Karpas-422 (cell line): ENCODE measurements at regions not wholly inside any gene's neighbourhood (a gene's known extent, or its start where the extent isn't known, plus 50 kb on each side); places are given as distances from the start of the nearest gene placed in this dataset.

Experiments used
- DNase-seq: peaks from one replicate; pipeline ENCODE4 v3.0.0-alpha.2; 2015
- H2AFZ ChIP-seq: fragments of 200-600 bp; sonication (generic); 2 replicates; pipeline ENCODE4 v1.6.1; 2014; ENCODE audit warnings: antibody characterized with exemption, low read length, mixed read lengths
- H3K27ac ChIP-seq: fragments of 200-600 bp; sonication (generic); 2 replicates; pipeline ENCODE4 v1.5.1; 2014; ENCODE audit warnings: mild to moderate bottlenecking, low read length, moderate library complexity
- H3K27me3 ChIP-seq: fragments of 200-600 bp; sonication (generic); 2 replicates; pipeline ENCODE4 v1.6.1; 2014; ENCODE audit warnings: low read length, mixed read lengths
- H3K36me3 ChIP-seq: fragments of 200-600 bp; sonication (generic); 2 replicates; pipeline ENCODE4 v1.6.1; 2014; ENCODE audit warnings: low read length, mixed read lengths; ENCODE audit not compliant: insufficient read depth
- H3K4me1 ChIP-seq: fragments of 200-600 bp; sonication (generic); 2 replicates; pipeline ENCODE4 v1.6.1; 2014; ENCODE audit warnings: mild to moderate bottlenecking, low read length, mixed read lengths
- H3K4me2 ChIP-seq: fragments of 200-600 bp; sonication (generic); 2 replicates; pipeline ENCODE4 v1.6.1; 2014; ENCODE audit warnings: low read length, low read depth, mild to moderate bottlenecking; ENCODE audit not compliant: poor library complexity, severe bottlenecking
- H3K4me3 ChIP-seq: fragments of 200-600 bp; sonication (generic); 2 replicates; pipeline ENCODE4 v1.5.1; 2014; ENCODE audit warnings: mild to moderate bottlenecking, antibody characterized with exemption, low read length, mixed read lengths
- H3K79me2 ChIP-seq: fragments of 200-600 bp; sonication (generic); 2 replicates; pipeline ENCODE4 v1.6.1; 2014; ENCODE audit warnings: mild to moderate bottlenecking, low read length, mixed read lengths
- H3K9ac ChIP-seq: fragments of 200-600 bp; sonication (generic); 2 replicates; pipeline ENCODE4 v1.6.0; 2014; ENCODE audit warnings: low read length
- H3K9me2 ChIP-seq: fragments of 200-600 bp; sonication (generic), shearing (Covaris generic); replicated peaks from 2 replicates; pipeline ENCODE4 v1.6.0; 2014; ENCODE audit warnings: mild to moderate bottlenecking, low read length, moderate library complexity; ENCODE audit not compliant: insufficient read depth
- H3K9me3 ChIP-seq: fragments of 300-700, 200-600 bp; sonication (generic); 2 replicates; pipeline ENCODE4 v1.6.1; 2014; ENCODE audit warnings: low read length, mixed read lengths
- H4K20me1 ChIP-seq: fragments of 200-600 bp; sonication (generic); 2 replicates; pipeline ENCODE4 v1.6.1; 2014; ENCODE audit warnings: mild to moderate bottlenecking, antibody characterized with exemption, low read length, low read depth; ENCODE audit not compliant: insufficient read depth

DNA sequence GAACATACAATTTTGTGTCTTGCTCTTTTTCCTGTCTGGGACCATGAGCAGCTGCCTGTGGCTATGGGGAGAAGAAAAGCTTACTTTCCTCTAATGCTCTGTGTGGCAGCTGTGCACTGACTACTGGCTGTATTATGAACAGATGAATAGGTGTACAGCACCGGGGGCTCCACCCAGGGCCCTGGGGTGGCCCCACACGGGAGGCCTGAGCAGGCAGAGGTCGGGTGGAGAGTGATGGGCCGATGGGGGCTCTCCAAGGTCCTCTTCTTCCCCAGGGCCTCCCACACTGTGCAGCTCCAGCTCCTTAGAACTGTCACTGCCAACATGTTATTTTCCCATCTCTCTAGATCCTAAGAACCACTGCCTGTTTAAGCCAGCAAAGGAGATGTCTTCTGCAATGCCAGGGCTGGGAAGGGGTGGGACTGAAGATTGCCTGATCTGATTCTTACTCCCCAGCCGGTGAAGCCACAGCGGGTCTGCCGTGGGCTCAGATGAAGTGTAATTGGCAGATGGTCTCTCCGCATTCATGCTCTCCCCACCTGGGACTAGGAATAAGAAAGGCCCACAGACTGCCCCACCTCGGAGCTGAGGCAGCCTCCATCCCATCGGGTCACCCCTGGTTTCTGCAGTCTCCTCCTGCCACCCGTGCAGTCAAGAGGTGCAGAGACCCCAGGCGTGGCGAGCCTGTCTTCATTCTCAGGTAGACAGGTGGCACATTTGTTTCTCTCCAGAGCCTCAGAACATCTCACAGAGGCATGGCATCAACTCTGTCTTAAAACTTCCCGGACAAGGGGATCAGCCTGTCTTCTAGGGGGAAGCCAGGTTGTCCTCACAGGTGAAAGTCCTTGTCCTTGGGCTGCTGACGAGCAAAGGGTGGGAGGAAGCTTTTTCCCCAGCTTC, 186.5 kb upstream of the GALNT2 start:
- no peaks in the 10 kb centered on the region for H3K9me2 ChIP-seq
- no peak overlapping the region for H3K4me3 ChIP-seq
- H3K36me3 ChIP-seq = no peaks in the 10 kb centered on the region
- H3K27me3 ChIP-seq = no peaks in the 10 kb centered on the region
- H2AFZ ChIP-seq = no peak overlapping the region
- no peak overlapping the region for H3K4me2 ChIP-seq
- H4K20me1 ChIP-seq = no peaks in the 10 kb centered on the region
- no peaks in the 10 kb centered on the region for H3K9me3 ChIP-seq
- no peak overlapping the region for H3K9ac ChIP-seq
- no peaks in the 10 kb centered on the region for H3K4me1 ChIP-seq
- H3K79me2 ChIP-seq = no peaks in the 10 kb centered on the region
- no peak overlapping the region for H3K27ac ChIP-seq
- DNase-seq = no peak

DNA sequence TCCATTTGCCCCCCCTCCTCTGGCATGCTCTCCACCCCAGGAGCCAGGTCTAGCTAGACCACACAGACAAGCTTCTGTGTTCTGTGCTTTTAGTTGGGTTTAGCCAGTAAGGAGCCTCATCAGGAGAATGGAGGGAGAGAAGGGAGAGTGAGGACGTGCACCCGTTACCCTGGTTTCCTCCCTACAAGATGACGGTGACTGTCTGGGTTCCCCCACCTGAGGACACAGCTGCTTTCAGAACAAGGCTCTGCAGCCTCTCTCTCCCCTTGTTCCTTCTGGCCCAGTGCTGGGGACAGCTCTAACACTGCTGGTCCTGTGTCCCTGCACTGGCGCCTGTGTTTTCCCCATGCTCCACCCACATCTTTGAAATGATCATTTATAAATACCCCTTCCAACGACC, 184.4 kb upstream of the GALNT2 start:
- H3K79me2 ChIP-seq = no peaks in the 10 kb centered on the region
- no peak overlapping the region for H3K9ac ChIP-seq
- no peak overlapping the region for H2AFZ ChIP-seq
- no peaks in the 10 kb centered on the region for H3K4me1 ChIP-seq
- H3K9me3 ChIP-seq = no peaks in the 10 kb centered on the region
- no peaks in the 10 kb centered on the region for H3K36me3 ChIP-seq
- H3K4me2 ChIP-seq = no peak overlapping the region
- DNase-seq = no peak
- H3K4me3 ChIP-seq = no peak overlapping the region
- H3K27me3 ChIP-seq = no peaks in the 10 kb centered on the region
- no peaks in the 10 kb centered on the region for H4K20me1 ChIP-seq
- H3K27ac ChIP-seq = no peak overlapping the region
- no peaks in the 10 kb centered on the region for H3K9me2 ChIP-seq

DNA sequence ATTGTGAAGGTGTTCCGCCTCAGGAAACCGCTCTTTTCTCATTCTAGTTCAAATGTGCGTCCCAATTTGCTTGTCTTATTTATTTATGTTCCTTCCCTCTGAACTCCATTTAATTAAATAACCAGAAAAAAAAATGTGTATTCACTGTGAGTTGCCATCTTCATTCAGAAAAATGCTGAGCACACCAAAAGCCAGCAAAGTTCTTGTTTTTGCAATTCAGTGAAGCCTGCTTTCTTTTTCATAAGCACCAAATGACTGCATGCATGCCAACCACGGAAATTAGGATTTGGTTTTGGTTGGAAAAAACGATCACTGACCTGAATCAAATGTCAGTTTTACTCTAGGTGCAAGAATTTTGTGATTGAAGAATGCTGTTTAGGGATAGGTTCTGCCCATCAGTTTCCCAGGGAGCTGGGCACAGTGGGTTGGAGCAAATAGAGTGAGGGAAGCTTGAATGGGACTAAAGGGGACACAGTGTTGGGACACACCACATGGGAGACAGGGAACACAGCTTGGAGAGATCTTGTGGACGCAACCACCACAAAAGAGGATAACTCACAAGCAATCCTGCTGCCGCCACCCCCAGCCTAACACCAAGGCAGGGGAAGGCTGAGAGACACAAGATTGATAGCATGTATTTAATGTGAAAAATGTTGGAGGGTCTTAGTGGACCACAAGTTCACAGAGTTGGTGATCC, 183.4 kb upstream of the GALNT2 start:
- H3K27ac ChIP-seq = no peak overlapping the region
- H3K9me2 ChIP-seq = no peaks in the 10 kb centered on the region
- H3K4me3 ChIP-seq = no peak overlapping the region
- H4K20me1 ChIP-seq = no peaks in the 10 kb centered on the region
- no peaks in the 10 kb centered on the region for H3K9me3 ChIP-seq
- no peaks in the 10 kb centered on the region for H3K36me3 ChIP-seq
- no peak overlapping the region for H2AFZ ChIP-seq
- H3K4me2 ChIP-seq = no peak overlapping the region
- no peaks in the 10 kb centered on the region for H3K27me3 ChIP-seq
- H3K4me1 ChIP-seq = no peaks in the 10 kb centered on the region
- DNase-seq = no peak
- H3K79me2 ChIP-seq = no peaks in the 10 kb centered on the region
- no peak overlapping the region for H3K9ac ChIP-seq

DNA sequence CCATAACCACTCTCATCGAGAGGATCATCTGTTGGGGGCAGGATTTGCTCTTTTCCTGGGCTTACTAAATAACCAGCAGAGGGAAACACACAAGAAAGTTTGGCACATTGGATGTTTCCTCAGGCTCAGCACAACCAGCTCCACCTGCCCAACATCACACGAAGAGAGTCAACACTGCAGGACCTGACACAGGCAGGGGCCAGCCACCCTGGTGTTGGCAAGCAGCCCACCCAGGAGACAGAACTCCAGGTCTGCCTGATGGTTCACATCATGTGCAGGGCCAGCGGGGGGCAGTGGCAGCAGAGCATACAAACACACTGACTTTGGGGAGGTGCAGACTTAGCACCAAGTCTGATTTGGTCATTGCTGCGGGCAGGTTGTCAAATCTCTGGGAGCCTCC, 182.3 kb upstream of the GALNT2 start:
- Histone ChIP-seq H3K4me2 (no peak overlapping the region), H3K4me3 (no peak overlapping the region), H3K27ac (no peak overlapping the region), H3K27me3 (no peaks in the 10 kb centered on the region), H2AFZ (no peak overlapping the region), H3K79me2 (no peaks in the 10 kb centered on the region), H3K9me3 (no peaks in the 10 kb centered on the region), H3K36me3 (no peaks in the 10 kb centered on the region), H3K4me1 (no peaks in the 10 kb centered on the region), H4K20me1 (no peaks in the 10 kb centered on the region), H3K9me2 (no peaks in the 10 kb centered on the region), H3K9ac (no peak overlapping the region)
- DNase-seq = no peak

DNA sequence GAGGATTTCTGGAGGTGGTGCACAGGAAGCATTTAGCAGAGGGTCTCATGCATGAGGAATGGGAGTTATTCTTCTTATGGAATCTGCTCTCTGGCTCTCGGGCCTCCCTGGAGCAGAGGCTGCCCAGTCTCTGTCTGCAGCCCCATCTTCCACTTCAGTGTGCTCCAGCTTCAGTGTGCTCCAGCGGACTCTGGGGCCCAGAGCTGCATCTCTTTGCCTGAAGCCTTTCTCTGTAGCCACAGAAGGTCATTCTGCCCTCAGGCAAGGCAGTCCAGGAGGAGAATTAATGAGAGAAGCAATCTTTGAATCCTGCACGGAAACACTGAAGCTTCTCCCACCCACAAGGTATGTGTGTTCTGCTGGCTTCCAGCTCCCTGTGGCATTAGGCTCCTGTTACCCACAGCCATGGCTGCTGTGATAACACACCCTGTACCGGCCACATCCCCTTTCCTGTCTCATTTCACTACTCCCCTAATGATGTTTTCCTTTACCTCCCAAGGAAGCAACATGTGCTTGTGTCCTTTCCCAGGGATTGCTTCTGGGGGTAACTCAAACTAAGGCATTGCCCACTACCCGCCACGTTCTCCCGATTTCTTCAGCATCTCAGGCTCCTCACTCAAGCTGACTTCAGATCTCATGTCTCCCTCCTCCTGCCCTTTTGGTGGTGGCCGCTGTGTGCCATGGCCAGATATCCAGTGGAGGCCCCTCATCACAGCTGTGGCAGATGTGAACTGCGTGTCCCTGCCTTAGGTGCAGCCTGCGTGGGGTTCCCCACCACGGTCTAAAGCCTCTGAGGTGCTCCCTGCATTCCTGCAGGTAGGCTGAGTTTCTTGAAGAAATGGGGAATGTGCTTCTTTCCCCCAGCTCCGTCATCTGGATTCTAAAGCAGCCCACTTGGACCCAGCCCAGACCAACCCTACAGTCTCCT, 181.2 kb upstream of the GALNT2 start:
- no peak for DNase-seq
- no peak overlapping the region for H3K9ac ChIP-seq
- H2AFZ ChIP-seq = no peak overlapping the region
- no peak overlapping the region for H3K4me3 ChIP-seq
- no peaks in the 10 kb centered on the region for H3K9me2 ChIP-seq
- H3K27ac ChIP-seq = no peak overlapping the region
- no peaks in the 10 kb centered on the region for H4K20me1 ChIP-seq
- H3K36me3 ChIP-seq = no peaks in the 10 kb centered on the region
- no peaks in the 10 kb centered on the region for H3K9me3 ChIP-seq
- no peaks in the 10 kb centered on the region for H3K79me2 ChIP-seq
- H3K4me2 ChIP-seq = no peak overlapping the region
- H3K4me1 ChIP-seq = no peaks in the 10 kb centered on the region
- no peaks in the 10 kb centered on the region for H3K27me3 ChIP-seq

DNA sequence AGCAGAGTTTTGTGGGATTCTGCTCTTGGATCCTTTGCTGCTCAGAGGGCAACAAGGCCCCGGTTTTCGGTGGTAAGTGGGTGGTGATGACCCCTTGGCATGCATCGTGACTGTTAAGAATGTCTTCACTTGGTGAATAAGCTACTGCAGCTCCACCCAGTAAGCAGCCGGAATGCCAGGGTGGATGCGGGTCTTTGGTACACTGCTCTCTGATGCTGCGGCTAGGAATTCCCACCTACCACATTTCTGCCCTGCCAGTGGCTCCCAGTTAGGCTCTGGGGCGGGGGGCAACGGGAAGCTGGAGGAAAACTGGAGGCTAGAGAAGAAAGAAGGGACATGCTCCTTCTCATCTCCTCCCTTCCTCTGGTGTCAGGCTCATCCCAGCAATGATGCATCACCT, 180.4 kb upstream of the GALNT2 start:
- Histone ChIP-seq H3K9me3 (no peaks in the 10 kb centered on the region), H2AFZ (no peak overlapping the region), H3K9ac (no peak overlapping the region), H3K27ac (no peak overlapping the region), H3K4me3 (no peak overlapping the region), H3K36me3 (no peaks in the 10 kb centered on the region), H3K9me2 (no peaks in the 10 kb centered on the region), H3K4me2 (no peak overlapping the region), H4K20me1 (no peaks in the 10 kb centered on the region), H3K4me1 (no peaks in the 10 kb centered on the region), H3K79me2 (no peaks in the 10 kb centered on the region), H3K27me3 (no peaks in the 10 kb centered on the region)
- DNase-seq = no peak

DNA sequence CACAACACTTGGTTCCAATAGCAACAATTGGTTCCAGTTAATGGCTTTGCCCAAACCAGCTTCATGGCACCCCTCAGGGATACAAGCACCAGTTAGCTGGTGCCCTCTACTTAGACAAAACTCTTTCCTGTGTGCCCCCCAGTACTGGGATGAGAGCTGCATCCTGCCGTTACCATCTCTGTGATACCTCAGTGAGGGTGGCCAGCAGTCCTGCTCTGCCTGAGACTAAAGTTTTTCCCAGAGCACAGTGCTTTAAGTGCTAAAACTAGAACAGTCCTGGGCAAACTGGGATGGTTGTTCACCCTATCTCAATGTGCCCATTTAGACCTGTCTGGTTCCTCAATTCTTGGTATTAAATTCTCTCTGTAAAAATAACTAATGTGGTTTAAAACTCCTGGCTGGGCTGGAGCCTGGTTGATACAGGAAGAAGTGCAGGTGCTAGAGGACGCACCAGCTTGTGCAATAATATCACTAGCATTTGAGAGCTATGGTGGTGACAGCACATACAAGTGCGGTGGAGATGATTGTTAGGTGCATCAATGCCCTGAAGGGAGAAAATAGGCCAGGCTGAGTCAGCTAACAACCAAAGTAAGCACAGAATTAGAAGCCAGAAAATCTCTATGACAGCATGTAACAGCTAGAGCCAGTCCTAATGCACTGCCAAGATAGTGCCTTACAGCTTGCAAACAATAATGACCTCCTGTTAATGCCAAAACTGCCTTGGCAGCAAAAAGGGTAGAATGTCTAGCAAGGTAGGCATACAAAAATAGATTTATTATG, 179.8 kb upstream of the GALNT2 start:
- H3K27ac ChIP-seq = no peak overlapping the region
- no peak overlapping the region for H2AFZ ChIP-seq
- H3K4me2 ChIP-seq = no peak overlapping the region

More for the DNA sequence above, 179.8 kb upstream of the GALNT2 start:
- Histone ChIP-seq H3K9me3 (no peaks in the 10 kb centered on the region), H3K4me3 (no peak overlapping the region), H3K9ac (no peak overlapping the region), H4K20me1 (no peaks in the 10 kb centered on the region), H3K27me3 (no peaks in the 10 kb centered on the region), H3K4me1 (no peaks in the 10 kb centered on the region), H3K79me2 (no peaks in the 10 kb centered on the region), H3K9me2 (no peaks in the 10 kb centered on the region), H3K36me3 (no peaks in the 10 kb centered on the region)
- no peak for DNase-seq
